Body of pancreas (tissue), 4 donors: ENCODE measurements at regions not wholly inside any gene's neighbourhood (a gene's known extent, or its start where the extent isn't known, plus 50 kb on each side); places are given as distances from the start of the nearest gene placed in this dataset.

Experiments
- POLR2A ChIP-seq, 3 donors: fragments of 450-650 bp; IDR thresholded peaks; one replicate each; pipeline ENCODE4 v1.6.1; 2016; ENCODE audit warnings: antibody characterized with exemption in 3 of 3, mild to moderate bottlenecking in 2 of 3
- TF ChIP-seq, protein P1 (sequence below), 7 experiments: fragments of 450-650 bp in 4 of 7; fragments of 200-600 bp in 3 of 7; sonication (generic) in 3 of 7; IDR thresholded peaks; one replicate each; pipeline ENCODE4 v1.5.1; 2016 to 2019; ENCODE audit warnings: antibody characterized with exemption in 7 of 7

- TF ChIP-seq, protein P1, sequence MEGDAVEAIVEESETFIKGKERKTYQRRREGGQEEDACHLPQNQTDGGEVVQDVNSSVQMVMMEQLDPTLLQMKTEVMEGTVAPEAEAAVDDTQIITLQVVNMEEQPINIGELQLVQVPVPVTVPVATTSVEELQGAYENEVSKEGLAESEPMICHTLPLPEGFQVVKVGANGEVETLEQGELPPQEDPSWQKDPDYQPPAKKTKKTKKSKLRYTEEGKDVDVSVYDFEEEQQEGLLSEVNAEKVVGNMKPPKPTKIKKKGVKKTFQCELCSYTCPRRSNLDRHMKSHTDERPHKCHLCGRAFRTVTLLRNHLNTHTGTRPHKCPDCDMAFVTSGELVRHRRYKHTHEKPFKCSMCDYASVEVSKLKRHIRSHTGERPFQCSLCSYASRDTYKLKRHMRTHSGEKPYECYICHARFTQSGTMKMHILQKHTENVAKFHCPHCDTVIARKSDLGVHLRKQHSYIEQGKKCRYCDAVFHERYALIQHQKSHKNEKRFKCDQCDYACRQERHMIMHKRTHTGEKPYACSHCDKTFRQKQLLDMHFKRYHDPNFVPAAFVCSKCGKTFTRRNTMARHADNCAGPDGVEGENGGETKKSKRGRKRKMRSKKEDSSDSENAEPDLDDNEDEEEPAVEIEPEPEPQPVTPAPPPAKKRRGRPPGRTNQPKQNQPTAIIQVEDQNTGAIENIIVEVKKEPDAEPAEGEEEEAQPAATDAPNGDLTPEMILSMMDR (IDR thresholded peaks at IDR 0.05): no peak
- no peak for TF ChIP-seq POLR2A (IDR thresholded peaks at IDR 0.05)
Measured at GRCh38 chr21:18831942-18832676, 428.5 kb upstream of the TMPRSS15 start.
